Neural cell (in vitro differentiated cells): ENCODE measurements at regions not wholly inside any gene's neighbourhood (a gene's known extent, or its start where the extent isn't known, plus 50 kb on each side); places are given as distances from the start of the nearest gene placed in this dataset.
"Not testable (repeated sequence)": the region's sequence is repeated elsewhere in the genome, so short reads cannot be mapped to it uniquely, and the experiment has no call there.

Experiments
- H2AFZ ChIP-seq: fragments of 200-600, 300-800 bp; sonication (generic), shearing (Covaris generic); 2 replicates; pipeline ENCODE4 v1.6.0; 2014; ENCODE audit warnings: low read depth, mild to moderate bottlenecking, antibody characterized with exemption, low read length, moderate library complexity
- H3F3A ChIP-seq: fragments of 200-600 bp; shearing (Covaris generic); 2 replicates; pipeline ENCODE4 v1.6.1; 2016; ENCODE audit warnings: mild to moderate bottlenecking, moderate library complexity, mixed read lengths, antibody characterized with exemption, low read length; ENCODE audit not compliant: insufficient read depth, poor library complexity, severe bottlenecking
- H3K27ac ChIP-seq: fragments of 200-600, 300-800 bp; sonication (generic), shearing (Covaris generic); 2 replicates; pipeline ENCODE4 v1.5.1; 2014; ENCODE audit warnings: mild to moderate bottlenecking, low read length, moderate library complexity
- H3K27me3 ChIP-seq: fragments of 300-800, 200-600 bp; sonication (generic), shearing (Covaris generic); 2 replicates; pipeline ENCODE4 v1.6.0; 2014; ENCODE audit warnings: mild to moderate bottlenecking, low read depth, low read length, moderate library complexity; ENCODE audit not compliant: insufficient read depth
- H3K36me3 ChIP-seq: fragments of 300-800, 200-600 bp; sonication (generic), shearing (Covaris generic); 2 replicates; pipeline ENCODE4 v1.5.1; 2014; ENCODE audit warnings: mild to moderate bottlenecking, antibody characterized with exemption, low read length, moderate library complexity; ENCODE audit not compliant: insufficient read depth
- H3K4me2 ChIP-seq: fragments of 300-800, 200-600 bp; sonication (generic), shearing (Covaris generic); 2 replicates; pipeline ENCODE4 v1.6.0; 2014; ENCODE audit warnings: mild to moderate bottlenecking, low read length
- H3K4me3 ChIP-seq: fragments of 300-800, 200-600 bp; sonication (generic), shearing (Covaris generic); 2 replicates; pipeline ENCODE4 v1.5.1; 2014; ENCODE audit warnings: mild to moderate bottlenecking, low read length, moderate library complexity
- H3K79me2 ChIP-seq: fragments of 200-600 bp; shearing (Covaris generic); replicated peaks from 2 replicates; pipeline ENCODE4 v1.6.0; 2014; ENCODE audit warnings: mild to moderate bottlenecking, low read length, moderate library complexity; ENCODE audit not compliant: insufficient read depth
- H3K9ac ChIP-seq: fragments of 300-800, 200-600 bp; sonication (generic), shearing (Covaris generic); 2 replicates; pipeline ENCODE4 v1.6.1; 2016; ENCODE audit warnings: mild to moderate bottlenecking, low read length, mixed read lengths
- H3K9me2 ChIP-seq: fragments of 200-600 bp; shearing (Covaris generic); 2 replicates; pipeline ENCODE4 v1.6.1; 2016; ENCODE audit warnings: mild to moderate bottlenecking, low read length, mixed read lengths; ENCODE audit not compliant: insufficient read depth
- H3K9me3 ChIP-seq: fragments of 200-600, 300-800 bp; sonication (generic), shearing (Covaris generic); 2 replicates; pipeline ENCODE4 v1.6.1; 2016; ENCODE audit warnings: mild to moderate bottlenecking, mixed run types, low read length, moderate library complexity, mixed read lengths
- H4K20me1 ChIP-seq: fragments of 200-600 bp; shearing (Covaris generic); 2 replicates; pipeline ENCODE4 v1.6.1; 2016; ENCODE audit warnings: mild to moderate bottlenecking, mixed run types; ENCODE audit not compliant: insufficient read depth
- CTCF ChIP-seq: fragments of 450-650 bp; IDR thresholded peaks from 2 replicates; pipeline ENCODE4 v1.5.1; 2014; ENCODE audit warnings: antibody characterized with exemption, mild to moderate bottlenecking, moderate library complexity; ENCODE audit not compliant: poor library complexity, severe bottlenecking
- EP300 ChIP-seq: fragments of 450-650 bp; conservative IDR thresholded peaks from 2 replicates; pipeline ENCODE4 v1.6.1; 2014; ENCODE audit warnings: antibody characterized with exemption, mild to moderate bottlenecking, moderate library complexity; ENCODE audit not compliant: poor library complexity, severe bottlenecking
- EZH2 ChIP-seq: fragments of 200-600, 300-800 bp; shearing (Covaris generic), sonication (generic); IDR thresholded peaks from 2 replicates; pipeline ENCODE4 v1.6.1; 2014; ENCODE audit warnings: antibody characterized with exemption, low read length, borderline replicate concordance, mild to moderate bottlenecking; ENCODE audit not compliant: insufficient read depth, poor library complexity, severe bottlenecking
- MXI1 ChIP-seq: fragments of 450-650 bp; conservative IDR thresholded peaks from 2 replicates; pipeline ENCODE4 v1.6.1; 2014; ENCODE audit warnings: antibody characterized with exemption, mild to moderate bottlenecking; ENCODE audit not compliant: poor library complexity, severe bottlenecking
- POLR2AphosphoS5 ChIP-seq: IDR thresholded peaks from 2 replicates; pipeline ENCODE4 v1.6.1; 2012
- REST ChIP-seq: IDR thresholded peaks from 2 replicates; pipeline ENCODE4 v1.6.1; 2012; ENCODE audit warnings: borderline replicate concordance
- SMC3 ChIP-seq: fragments of 450-650 bp; conservative IDR thresholded peaks from 2 replicates; pipeline ENCODE4 v1.6.1; 2014; ENCODE audit warnings: antibody characterized with exemption, mild to moderate bottlenecking, moderate library complexity; ENCODE audit not compliant: poor library complexity
- TAF1 ChIP-seq: IDR thresholded peaks from 2 replicates; pipeline ENCODE4 v1.6.1; 2012; ENCODE audit warnings: low read depth

DNA sequence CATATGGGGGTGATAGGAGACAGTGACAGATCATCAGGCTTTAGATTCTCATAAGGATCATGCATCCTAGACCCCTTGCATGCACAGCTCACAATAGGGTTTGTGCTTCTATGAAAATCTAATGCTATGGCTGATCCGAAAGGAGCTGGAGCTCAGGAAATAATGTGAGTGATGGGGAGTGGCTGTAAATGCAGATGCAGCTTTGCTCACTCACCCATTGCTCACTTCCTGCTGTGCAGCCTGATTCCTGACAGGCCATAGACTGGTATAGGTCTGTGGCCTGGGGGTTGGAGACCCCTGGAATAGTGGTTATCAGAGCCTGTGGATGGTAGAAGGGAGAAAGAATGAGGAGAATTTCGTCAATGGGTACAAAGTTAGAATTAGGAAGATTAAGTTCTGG is 2751.1 kb downstream of the ARAP2 start:
- Histone ChIP-seq H3K4me3 (no peak overlapping the region), H3K9ac (no peak overlapping the region), H2AFZ (no peak overlapping the region), H4K20me1 (no peaks in the 10 kb centered on the region), H3K79me2 (no peaks in the 10 kb centered on the region), H3F3A (no peaks in the 10 kb centered on the region), H3K4me2 (no peak overlapping the region), H3K27me3 (no peaks in the 10 kb centered on the region), H3K36me3 (no peaks in the 10 kb centered on the region), H3K27ac (no peak overlapping the region), H3K9me3 (no peaks in the 10 kb centered on the region), H3K9me2 (no peaks in the 10 kb centered on the region)
- no peak for TF ChIP-seq TAF1
- no peak for TF ChIP-seq EP300
- no peak for TF ChIP-seq CTCF
- no peak for TF ChIP-seq POLR2AphosphoS5
- no peak for TF ChIP-seq EZH2
- TF ChIP-seq MXI1, result no peak
- no peak for TF ChIP-seq REST
- no peak for TF ChIP-seq SMC3

DNA sequence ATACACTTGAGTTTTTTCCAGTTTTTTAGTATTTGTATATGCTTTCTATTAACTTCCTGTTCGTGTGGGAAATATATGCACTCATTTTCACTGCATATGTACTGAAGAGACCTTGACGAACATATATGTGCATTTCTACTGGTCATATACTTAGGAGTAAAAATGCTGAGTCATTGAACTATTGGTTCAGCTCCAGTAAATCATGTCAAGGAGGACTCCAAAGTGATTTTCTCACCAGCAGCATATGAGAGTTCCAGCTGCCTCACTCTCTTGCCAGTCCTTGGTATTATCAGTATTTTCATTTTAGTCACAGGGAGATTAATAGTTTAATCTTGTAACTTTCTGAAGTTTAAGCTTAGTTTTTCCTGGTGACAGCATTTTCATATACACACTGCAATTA is 2750.2 kb downstream of the ARAP2 start:
- Histone ChIP-seq H3F3A (no peaks in the 10 kb centered on the region), H4K20me1 (no peaks in the 10 kb centered on the region), H3K4me2 (no peak overlapping the region), H3K27ac (no peak overlapping the region), H3K9me3 (no peaks in the 10 kb centered on the region), H3K4me3 (no peak overlapping the region), H3K27me3 (no peaks in the 10 kb centered on the region), H2AFZ (no peak overlapping the region), H3K9ac (no peak overlapping the region), H3K79me2 (no peaks in the 10 kb centered on the region), H3K9me2 (no peaks in the 10 kb centered on the region), H3K36me3 (no peaks in the 10 kb centered on the region)
- TF ChIP-seq CTCF (no peak), EZH2 (no peak)

- not testable (repeated sequence) for H3K36me3 ChIP-seq, H3K27me3 ChIP-seq, H4K20me1 ChIP-seq, H3K4me3 ChIP-seq, H3K27ac ChIP-seq, H3K4me2 ChIP-seq, H3K9me3 ChIP-seq, H2AFZ ChIP-seq, H3K9me2 ChIP-seq, H3K79me2 ChIP-seq, H3F3A ChIP-seq, H3K9ac ChIP-seq
These were observed 2742.7 kb downstream of the ARAP2 start for GRCh38 chr4:33501587-33501986.
